DMS153 treated with DMSO at 0.1 percent for 48 hours (cell line): ENCODE measurements at regions not wholly inside any gene's neighbourhood (a gene's known extent, or its start where the extent isn't known, plus 50 kb on each side); places are given as distances from the start of the nearest gene placed in this dataset.

Experiments
- DNase-seq: peaks from one replicate; lab custom pipeline; 2025; ENCODE audit not compliant: unreplicated experiment; lab: John Stamatoyannopoulos, UW

- DNase-seq = no peak
These were observed 1171.6 kb downstream of the SORCS1 start for GRCh38 chr10:105992928-105993327.

GRCh38 chr10:105990529-105990928 is 1174.0 kb downstream of the SORCS1 start:
- no peak for DNase-seq

- no peak for DNase-seq
These were observed 1174.5 kb downstream of the SORCS1 start for GRCh38 chr10:105989995-105990394.

GRCh38 chr10:105988848-105989247 is 1175.7 kb downstream of the SORCS1 start:
- DNase-seq = no peak

GRCh38 chr10:105986912-105987635 is 1177.4 kb downstream of the SORCS1 start:
- DNase-seq = no peak

- no peak for DNase-seq
These were observed 1178.0 kb downstream of the SORCS1 start for GRCh38 chr10:105986486-105986885.

GRCh38 chr10:105982735-105983134 is 1181.8 kb downstream of the SORCS1 start:
- no peak for DNase-seq

GRCh38 chr10:105981679-105982078 is 1182.8 kb downstream of the SORCS1 start:
- no peak for DNase-seq

- DNase-seq = no peak
These were observed 1189.6 kb downstream of the SORCS1 start for GRCh38 chr10:105974803-105975456.

- no peak for DNase-seq
These were observed 1190.6 kb downstream of the SORCS1 start for GRCh38 chr10:105973902-105974301.

- DNase-seq = no peak
These were observed 1191.1 kb downstream of the SORCS1 start for GRCh38 chr10:105973360-105973759.

GRCh38 chr10:105971460-105971859 is 1193.0 kb downstream of the SORCS1 start:
- DNase-seq = no peak

- DNase-seq = no peak
These were observed 1194.6 kb downstream of the SORCS1 start for GRCh38 chr10:105969884-105970377.

- DNase-seq = no peak
These were observed 1195.8 kb downstream of the SORCS1 start for GRCh38 chr10:105968666-105969065.

GRCh38 chr10:105967256-105967655 is 1197.2 kb downstream of the SORCS1 start:
- DNase-seq = no peak

- DNase-seq = no peak
These were observed 1199.4 kb downstream of the SORCS1 start for GRCh38 chr10:105965141-105965540.

GRCh38 chr10:105964009-105964408 is 1200.5 kb downstream of the SORCS1 start:
- DNase-seq = no peak

GRCh38 chr10:105963334-105963884 is 1201.1 kb downstream of the SORCS1 start:
- no peak for DNase-seq

GRCh38 chr10:105956550-105956949 is 1208.0 kb downstream of the SORCS1 start:
- no peak for DNase-seq

GRCh38 chr10:105953861-105954260 is 1210.6 kb downstream of the SORCS1 start:
- DNase-seq = no peak

GRCh38 chr10:105953056-105953455 is 1211.5 kb downstream of the SORCS1 start:
- DNase-seq = no peak

GRCh38 chr10:105952153-105952552 is 1212.4 kb downstream of the SORCS1 start:
- DNase-seq = peak; percentile 19
